HG03571 (cell line): ENCODE measurements at regions not wholly inside any gene's neighbourhood (a gene's known extent, or its start where the extent isn't known, plus 50 kb on each side); places are given as distances from the start of the nearest gene placed in this dataset.

ENCODE experiments used
- ATAC-seq: cut with Tn5 transposase; IDR thresholded peaks from one replicate; pipeline ENCODE4 v1.9.1; 2021; ENCODE audit not compliant: unreplicated experiment

GRCh38 chr3:190790185-190790584 lies 72.3 kb downstream of the GMNC start:
- no peak for ATAC-seq

DNA sequence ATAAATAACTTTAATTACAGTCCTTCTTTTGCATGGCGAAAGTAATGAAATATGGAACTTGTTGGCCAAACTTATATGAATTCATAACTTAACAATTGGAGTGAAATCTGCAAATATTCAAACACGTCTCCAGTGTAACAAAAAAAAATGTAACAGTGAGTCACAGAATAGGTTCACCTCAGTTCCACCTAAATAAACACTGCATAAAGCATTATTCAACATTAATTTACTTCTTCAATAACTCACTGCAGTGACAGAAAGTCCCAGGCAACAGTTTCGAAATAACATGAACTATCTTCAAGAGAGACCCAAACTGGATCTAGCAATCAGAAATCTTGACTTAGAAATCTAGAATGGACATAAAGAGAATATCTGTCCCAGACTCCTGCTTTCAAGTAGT lies 75.6 kb downstream of the GMNC start:
- no peak for ATAC-seq

- no peak for ATAC-seq
Observed at GRCh38 chr3:190785047-190785446, 77.4 kb downstream of the GMNC start.

DNA sequence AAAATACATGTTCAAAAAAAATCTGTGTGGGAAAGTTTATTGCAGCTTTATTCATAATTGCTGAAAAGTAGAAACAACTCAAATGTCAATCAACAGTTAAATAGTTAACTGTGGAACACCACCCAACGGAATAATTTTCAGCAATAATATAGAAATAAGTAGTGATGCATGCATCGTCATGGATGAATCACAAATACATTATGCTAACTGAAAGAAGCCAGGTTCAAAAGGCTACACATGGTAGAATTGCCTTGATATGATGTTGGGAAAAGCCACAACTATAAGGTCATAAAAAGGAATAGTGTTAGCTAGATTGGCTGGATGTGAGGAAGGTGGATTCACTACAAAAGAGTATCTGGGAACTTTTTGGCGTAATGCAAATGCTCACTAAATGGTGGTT lies 82.0 kb downstream of the GMNC start:
- ATAC-seq: no peak

DNA sequence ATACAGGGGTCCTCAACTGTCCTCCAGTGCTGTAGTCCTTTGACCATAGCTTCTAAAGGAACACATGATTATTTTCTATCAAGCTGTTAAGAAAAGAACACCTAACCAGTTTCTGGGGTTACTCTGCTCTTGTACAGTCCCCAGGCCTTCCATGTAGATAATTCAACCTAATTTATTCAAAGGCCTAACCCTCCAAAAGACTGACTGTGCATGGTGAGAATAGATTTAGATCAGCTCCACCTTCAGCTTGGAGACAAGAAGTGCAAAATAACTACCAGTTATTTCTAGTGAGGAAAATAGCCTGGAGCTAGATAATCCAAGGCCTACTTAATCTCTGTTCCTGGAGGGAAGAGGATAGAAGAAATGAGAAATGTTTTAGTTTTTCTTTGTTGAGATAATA lies 87.9 kb downstream of the GMNC start:
- ATAC-seq: no peak

DNA sequence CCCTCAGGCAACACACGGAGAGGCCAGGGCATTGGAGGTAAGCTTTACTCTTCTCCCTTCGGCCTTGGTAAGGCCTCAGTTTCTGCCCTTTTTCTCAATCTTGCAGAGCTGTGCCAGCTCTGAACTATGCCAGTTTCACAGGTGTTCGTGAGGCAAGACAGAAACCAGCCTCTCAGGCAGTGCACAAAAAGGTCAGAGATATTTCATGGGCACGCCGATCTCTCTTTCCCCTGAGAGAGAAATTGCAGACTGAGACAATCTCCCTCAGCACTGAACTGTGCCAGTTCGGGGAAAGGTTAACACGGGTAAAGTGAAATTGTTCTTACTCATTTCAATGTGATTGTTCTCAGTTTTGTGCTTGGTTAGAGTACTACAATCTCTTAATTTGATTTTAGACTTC lies 88.5 kb downstream of the GMNC start:
- ATAC-seq: no peak

GRCh38 chr3:190772831-190773230 lies 89.7 kb downstream of the GMNC start:
- ATAC-seq: no peak

DNA sequence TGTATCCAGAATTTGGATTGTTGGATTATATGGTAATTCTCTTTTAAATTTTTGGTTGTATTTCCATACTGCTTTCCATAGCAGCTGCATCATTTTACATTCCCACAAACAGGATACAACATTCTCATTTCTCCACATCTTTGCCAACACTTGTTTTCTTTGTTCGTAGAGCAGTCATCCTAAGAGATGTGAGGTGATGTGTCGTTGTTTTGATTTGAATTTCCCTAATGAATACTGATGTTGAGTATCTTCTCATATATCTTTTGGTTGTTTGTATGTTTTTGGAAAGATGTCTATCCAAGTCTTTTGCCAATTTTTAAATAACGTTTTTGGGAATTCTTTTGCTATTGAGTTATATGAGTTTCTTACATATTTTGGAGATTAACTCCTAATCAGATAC lies 93.6 kb downstream of the GMNC start:
- ATAC-seq: no peak

GRCh38 chr3:190767851-190768250 lies 94.6 kb downstream of the GMNC start:
- no peak for ATAC-seq

GRCh38 chr3:190764231-190765134 lies 98.0 kb downstream of the GMNC start:
- no peak for ATAC-seq

DNA sequence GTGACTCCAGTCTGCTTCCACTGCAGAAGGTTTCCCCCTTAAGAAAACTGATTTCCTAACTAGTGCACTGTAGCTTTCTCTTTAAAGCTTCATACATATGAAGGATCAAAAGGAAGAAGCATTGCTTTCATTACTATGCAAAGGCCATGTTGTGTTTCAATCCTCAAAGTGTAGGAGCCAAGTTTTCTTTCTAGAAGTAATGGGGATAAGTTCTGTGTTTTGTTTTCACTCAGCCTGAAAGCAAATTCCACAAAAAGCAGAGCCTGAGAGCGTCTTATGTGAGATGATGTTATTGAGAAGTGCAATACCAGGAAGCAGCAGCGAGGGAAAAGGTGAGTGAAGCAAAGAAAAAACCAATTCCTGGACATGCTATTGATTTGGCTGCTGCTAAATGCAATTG lies 99.7 kb downstream of the GMNC start:
- no peak for ATAC-seq

DNA sequence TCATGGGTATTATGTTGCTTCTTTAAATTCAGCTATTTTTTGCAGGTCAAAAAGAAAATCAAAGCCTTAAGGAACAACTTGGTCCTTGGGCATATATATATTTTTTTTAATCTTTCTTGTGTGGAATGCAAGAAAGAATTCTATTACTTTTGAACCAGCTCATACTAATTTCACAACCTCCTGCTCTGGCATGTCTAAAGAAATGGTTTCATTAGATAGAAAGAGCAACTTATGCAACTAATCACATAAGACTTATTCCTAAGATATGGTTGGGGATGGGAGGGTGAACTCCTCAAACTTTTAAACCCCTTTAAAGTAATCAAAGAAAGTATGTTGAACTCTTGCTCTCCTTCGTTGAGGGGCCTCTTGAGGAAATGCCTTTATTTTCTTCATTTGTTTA lies 114.9 kb downstream of the GMNC start:
- no peak for ATAC-seq

DNA sequence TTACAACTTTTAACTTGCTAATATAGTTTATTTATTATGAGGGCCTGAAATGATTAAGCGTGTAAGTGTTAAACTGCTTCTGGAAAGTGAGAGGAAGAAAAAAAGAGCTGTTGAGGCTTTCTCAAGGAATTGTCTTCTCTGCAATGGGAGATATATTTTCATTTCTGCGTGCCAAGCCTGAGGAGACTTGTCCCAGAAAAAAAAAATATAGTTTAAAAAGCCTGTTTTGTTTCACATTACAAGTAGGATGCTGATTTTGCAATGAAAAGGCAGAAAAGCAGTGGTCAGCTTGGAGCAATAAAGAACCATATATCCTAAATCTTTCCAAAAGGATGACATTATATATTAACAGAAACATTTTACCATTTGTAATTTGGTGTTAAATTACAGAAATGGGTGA lies 115.5 kb downstream of the GMNC start:
- ATAC-seq: no peak

GRCh38 chr3:190746531-190746930 lies 116.0 kb downstream of the GMNC start:
- ATAC-seq: no peak

- ATAC-seq: no peak
Observed at GRCh38 chr3:190741788-190742187, 120.7 kb downstream of the GMNC start.

DNA sequence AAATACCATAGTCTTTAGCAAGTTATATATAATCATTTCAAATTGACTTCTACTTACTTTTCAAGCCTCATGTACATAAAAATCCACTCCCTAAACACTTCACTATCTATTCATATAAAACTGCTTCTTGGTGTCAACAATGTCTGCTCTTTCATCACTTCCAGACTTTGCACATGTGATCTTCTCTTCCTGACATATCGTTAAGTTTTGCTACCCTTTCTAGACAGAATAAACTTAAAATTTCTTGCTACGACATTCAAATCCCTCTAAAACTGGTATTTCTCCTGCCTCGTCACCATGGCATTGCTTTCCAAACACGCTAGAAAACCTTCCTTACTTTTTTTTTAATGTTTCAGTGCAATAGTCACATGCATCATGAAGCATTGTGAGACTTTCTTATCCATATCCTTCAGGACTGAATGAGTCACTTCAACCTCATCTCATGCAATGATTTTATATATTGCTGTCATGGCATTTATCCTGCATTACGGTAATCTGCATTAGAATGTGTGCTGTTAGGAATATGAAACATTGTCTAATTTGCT lies 122.8 kb downstream of the GMNC start:
- ATAC-seq: no peak

GRCh38 chr3:190738636-190739155 lies 123.8 kb downstream of the GMNC start:
- ATAC-seq: no peak

- no peak for ATAC-seq
Observed at GRCh38 chr3:190737446-190737845, 125.0 kb downstream of the GMNC start.

DNA sequence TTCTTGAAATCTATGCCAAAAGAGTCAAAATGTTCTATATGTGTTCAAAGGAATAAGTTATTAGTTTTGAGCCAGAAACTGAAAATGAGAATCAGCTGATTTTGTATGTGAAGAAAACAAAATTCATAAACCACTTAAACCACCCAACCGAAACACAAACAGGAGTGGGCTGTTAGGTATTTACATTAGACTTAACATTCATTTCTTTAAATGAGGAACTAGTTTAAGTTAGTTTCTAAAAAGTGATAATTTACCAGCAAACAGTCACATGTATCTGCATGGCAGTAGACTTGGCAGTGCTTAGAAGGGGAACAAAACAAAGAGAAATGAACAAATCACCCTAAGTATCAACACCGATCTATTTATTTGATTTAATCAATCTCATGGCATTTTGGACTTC lies 128.0 kb downstream of the GMNC start:
- no peak for ATAC-seq

DNA sequence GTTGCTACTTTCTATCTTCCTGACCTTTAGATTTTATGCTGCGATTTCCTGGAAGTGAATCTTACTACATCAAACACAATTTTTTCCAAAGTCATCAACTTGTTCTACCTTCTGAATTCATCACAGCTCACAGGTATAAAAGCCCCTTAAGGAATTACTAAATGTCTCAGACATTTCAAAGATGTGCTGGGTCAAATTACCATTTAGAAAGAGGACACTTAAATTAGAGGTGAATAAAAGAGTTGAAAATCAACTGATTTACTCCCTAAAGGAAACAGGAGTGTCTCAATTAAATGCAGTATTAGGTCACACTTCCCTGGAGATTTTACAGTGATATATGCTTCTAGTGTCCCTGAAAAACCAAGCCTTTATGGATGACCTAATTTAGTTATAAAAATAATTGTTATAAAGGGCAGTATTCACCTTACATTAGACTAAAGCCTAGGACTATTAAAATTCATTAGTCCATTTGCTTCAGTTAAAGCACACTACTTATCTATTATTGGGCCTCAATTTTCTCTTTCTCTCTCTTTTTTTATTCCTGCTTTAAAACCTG lies 128.8 kb downstream of the GMNC start:
- ATAC-seq: no peak

DNA sequence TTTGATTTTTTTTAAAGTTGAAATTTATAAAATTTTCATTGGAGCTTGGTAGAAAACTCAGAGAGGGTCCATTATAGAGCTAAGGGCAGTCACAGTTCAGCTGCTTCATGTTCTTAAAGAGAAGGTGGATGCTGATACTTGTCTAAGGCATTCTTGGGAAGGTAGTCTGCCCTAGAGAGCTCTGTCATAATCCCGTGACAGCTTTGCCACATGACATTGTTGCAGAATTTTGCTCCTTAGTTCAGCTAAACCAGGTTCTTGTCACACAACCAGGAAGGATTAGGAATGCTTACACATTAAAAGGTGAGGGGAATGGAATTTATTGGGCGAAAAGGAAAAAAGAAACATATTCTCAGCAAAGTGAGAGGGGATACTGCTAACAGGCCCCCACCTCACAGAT lies 130.9 kb downstream of the GMNC start:
- ATAC-seq: no peak

- no peak for ATAC-seq
Observed at GRCh38 chr3:190728574-190729246, 133.8 kb downstream of the GMNC start.
